SK-N-SH (cell line): ENCODE measurements at regions not wholly inside any gene's neighbourhood (a gene's known extent, or its start where the extent isn't known, plus 50 kb on each side); places are given as distances from the start of the nearest gene placed in this dataset.

Source experiments
- CTCF ChIA-PET: fragments of 300-600, 350-600 bp; formaldehyde crosslinking; extraction: SDS; loops from one replicate; lab custom pipeline; 2021; lab: Yijun Ruan, JAX
- POLR2A ChIA-PET: fragments of 350-600 bp; sonication (Branson Sonifier 250); formaldehyde crosslinking; extraction: SDS; loops from one replicate; lab custom pipeline; 2020; ENCODE audit warnings: antibody characterized with exemption, inconsistent platforms; lab: Yijun Ruan, JAX
- DNase-seq: peaks from one replicate; pipeline ENCODE4 v3.0.0; 2012
- H2AFZ ChIP-seq: fragments of 200-600 bp; sonication (generic); 2 replicates; pipeline ENCODE4 v1.8.1; 2016; ENCODE audit warnings: antibody characterized with exemption, mild to moderate bottlenecking, low read depth
- H3F3A ChIP-seq: fragments of 200-600 bp; sonication (generic); replicated peaks from 2 replicates; pipeline ENCODE3; 2016; ENCODE audit warnings: antibody characterized with exemption, mild to moderate bottlenecking; ENCODE audit not compliant: insufficient read depth
- H3K27ac ChIP-seq, 2 experiments: fragments of 200-500 bp in 1 of 2; fragments of 200-600 bp in 1 of 2; sonication (Bioruptor generic) in 1 of 2; sonication (generic), shearing (Covaris generic) in 1 of 2; 2 replicates each; pipeline versions ENCODE4 v1.5.1 to v1.6.1; 2014 to 2016; ENCODE audit warnings: low read depth in 2 of 2, inconsistent platforms in 1 of 2, low read length in 1 of 2, mild to moderate bottlenecking in 1 of 2, mixed read lengths in 1 of 2
- H3K27me3 ChIP-seq: fragments of 200-600 bp; sonication (generic), shearing (Covaris generic); 2 replicates; pipeline ENCODE4 v1.6.1; 2016; ENCODE audit warnings: mixed run types; ENCODE audit not compliant: insufficient read depth
- H3K36me3 ChIP-seq, 2 experiments: fragments of 200-500 bp in 1 of 2; fragments of 200-600 bp in 1 of 2; sonication (Bioruptor generic) in 1 of 2; sonication (generic) in 1 of 2; replicated peaks in 1 of 2; 2 replicates each; pipeline versions ENCODE3 to v1.5.1; 2014 to 2016; ENCODE audit warnings: low read length in 1 of 2, mild to moderate bottlenecking in 1 of 2; ENCODE audit not compliant: insufficient read depth in 2 of 2, control insufficient read depth in 1 of 2
- H3K4me1 ChIP-seq, 2 experiments: fragments of 200-500 bp in 1 of 2; fragments of 200-600 bp in 1 of 2; sonication (Bioruptor generic) in 1 of 2; sonication (generic), shearing (Covaris generic) in 1 of 2; 2 replicates each; pipeline versions ENCODE4 v1.5.1 to v1.6.1; 2014 to 2016; ENCODE audit warnings: low read depth in 1 of 2, low read length in 1 of 2, mixed run types in 1 of 2; ENCODE audit not compliant: insufficient read depth in 2 of 2, control insufficient read depth in 1 of 2
- H3K4me2 ChIP-seq: fragments of 200-600 bp; sonication (generic), shearing (Covaris generic); 2 replicates; pipeline ENCODE4 v1.6.1; 2017; ENCODE audit warnings: mixed run types
- H3K4me3 ChIP-seq, 2 experiments: fragments of 200-500 bp in 1 of 2; fragments of 200-600 bp in 1 of 2; sonication (Bioruptor generic) in 1 of 2; sonication (generic), shearing (Covaris generic) in 1 of 2; 2 replicates each; pipeline versions ENCODE4 v1.5.1 to v1.8.1; 2014 to 2016; ENCODE audit warnings: low read depth in 2 of 2, inconsistent platforms in 1 of 2, low read length in 1 of 2, mild to moderate bottlenecking in 1 of 2, mixed read lengths in 1 of 2, moderate library complexity in 1 of 2
- H3K79me2 ChIP-seq: fragments of 200-600 bp; sonication (generic); 2 replicates; pipeline ENCODE4 v1.8.1; 2017; ENCODE audit warnings: mild to moderate bottlenecking; ENCODE audit not compliant: insufficient read depth
- H3K9ac ChIP-seq: fragments of 200-600 bp; sonication (generic); 2 replicates; pipeline ENCODE4 v1.6.1; 2017; ENCODE audit warnings: mixed run types
- H3K9me2 ChIP-seq: fragments of 200-600 bp; sonication (generic); 2 replicates; pipeline ENCODE4 v1.6.1; 2017; ENCODE audit warnings: mixed run types
- H3K9me3 ChIP-seq: fragments of 200-600 bp; sonication (generic); 2 replicates; pipeline ENCODE4 v1.6.1; 2017; ENCODE audit warnings: mixed run types, mild to moderate bottlenecking, moderate library complexity
- H4K20me1 ChIP-seq: fragments of 200-600 bp; sonication (generic); 2 replicates; pipeline ENCODE4 v1.6.1; 2017; ENCODE audit warnings: mild to moderate bottlenecking, mixed run types; ENCODE audit not compliant: insufficient read depth
- FOSL2 ChIP-seq: IDR thresholded peaks from 2 replicates; pipeline ENCODE4 v1.4.0; 2012; ENCODE audit warnings: low read depth, mild to moderate bottlenecking, moderate library complexity, borderline replicate concordance
- GATA2 ChIP-seq: sonication (generic); formaldehyde crosslinking; IDR thresholded peaks from 2 replicates; pipeline ENCODE4 v1.5.0; 2020; ENCODE audit warnings: mild to moderate bottlenecking, missing genetic modification reagents
- NRF1 ChIP-seq: IDR thresholded peaks from 2 replicates; pipeline ENCODE4 v1.6.1; 2012; ENCODE audit warnings: low read depth, mild to moderate bottlenecking, low read length
- PBX3 ChIP-seq: IDR thresholded peaks from 2 replicates; pipeline ENCODE4; 2012
- RCOR1 ChIP-seq: fragments of 150-350 bp; IDR thresholded peaks from 2 replicates; pipeline ENCODE4 v1.6.1; 2017; ENCODE audit warnings: antibody characterized with exemption, low read length
- REST ChIP-seq: IDR thresholded peaks from 2 replicates; pipeline ENCODE4 v1.6.1; 2012; ENCODE audit warnings: mild to moderate bottlenecking, low read depth, low read length, moderate library complexity
- RFX5 ChIP-seq: IDR thresholded peaks from 2 replicates; pipeline ENCODE4 v1.6.1; 2012; ENCODE audit warnings: mild to moderate bottlenecking, improper control_type of control experiment, low read length
- SIN3A ChIP-seq: IDR thresholded peaks from 2 replicates; pipeline ENCODE4 v1.6.1; 2012; ENCODE audit warnings: low read depth, mild to moderate bottlenecking, low read length, moderate library complexity, borderline replicate concordance
- SMC3 ChIP-seq: IDR thresholded peaks from 2 replicates; pipeline ENCODE4 v1.6.1; 2012; ENCODE audit warnings: low read depth, low read length, improper control_type of control experiment
- TAF1 ChIP-seq: IDR thresholded peaks from 2 replicates; pipeline ENCODE4 v1.6.1; 2012; ENCODE audit warnings: low read depth, mild to moderate bottlenecking, low read length, moderate library complexity, borderline replicate concordance
- YY1 ChIP-seq: IDR thresholded peaks from 2 replicates; pipeline ENCODE4 v1.4.0; 2012; ENCODE audit warnings: low read depth, mild to moderate bottlenecking
- WGBS: methylation state at CpG from one replicate; pipeline ENCODE4 v1.1.6; 2017; ENCODE audit warnings: low lambda C conversion rate; 5-methylcytosine and 5-hydroxymethylcytosine counted together
- TF ChIP-seq, protein P1 (sequence below): fragments of 150-350 bp; IDR thresholded peaks from 2 replicates; pipeline ENCODE4 v1.6.1; 2017; ENCODE audit warnings: antibody characterized with exemption, low read length, low read depth, borderline replicate concordance

- TF ChIP-seq REST (no peak), NRF1 (no peak), YY1 (no peak), RFX5 (no peak), TAF1 (no peak), PBX3 (no peak), FOSL2 (no peak), GATA2 (CRISPR knock-in tag) (no peak), RCOR1 (no peak)
- Histone ChIP-seq H3K4me2 (no peak overlapping the region), H3K27ac (no peak overlapping the region), H3K27me3 (no peaks in the 10 kb centered on the region), H3F3A (no peaks in the 10 kb centered on the region), H3K9me2 (no peaks in the 10 kb centered on the region), H3K4me3 (no peak overlapping the region), H3K4me1 (no peaks in the 10 kb centered on the region), H3K36me3 (no peaks in the 10 kb centered on the region), H3K9ac (no peak overlapping the region), H3K79me2 (no peaks in the 10 kb centered on the region), H2AFZ (no peak overlapping the region), H4K20me1 (no peaks in the 10 kb centered on the region), H3K9me3 (no peaks in the 10 kb centered on the region)
- CTCF ChIA-PET, result no interaction called here
- POLR2A ChIA-PET, result no interaction called here
- no peak for DNase-seq
- 40% methylated on average over 1 of the region's 18 CpGs for WGBS
Measured at GRCh38 chr4:164068392-164068791, 573.9 kb downstream of the TMA16 start.

DNA sequence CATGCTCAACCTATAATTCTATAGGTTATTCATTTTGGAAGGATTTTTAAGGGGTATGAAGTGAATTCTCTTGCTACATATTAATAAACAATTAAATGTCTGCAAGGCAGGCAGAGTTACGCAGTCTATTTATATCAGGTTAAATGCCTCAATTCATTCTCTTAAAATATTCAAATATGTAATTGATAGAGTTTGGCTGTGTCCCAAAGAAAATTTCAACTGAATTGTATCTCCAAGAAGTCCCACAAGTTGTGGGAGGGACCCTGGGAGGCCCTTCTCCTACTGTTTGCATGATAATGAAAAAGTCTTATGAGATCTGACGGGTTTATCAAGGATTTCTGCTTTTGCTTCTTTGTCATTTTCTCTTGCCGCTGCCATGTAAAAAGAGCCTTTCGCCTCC, 576.1 kb downstream of the TMA16 start:
- Histone ChIP-seq H2AFZ (no peak overlapping the region), H3K27ac (no peak overlapping the region), H3K4me1 (no peaks in the 10 kb centered on the region), H3K27me3 (no peaks in the 10 kb centered on the region), H3K9me3 (no peaks in the 10 kb centered on the region), H3K9ac (no peak overlapping the region), H4K20me1 (no peaks in the 10 kb centered on the region), H3K4me3 (no peak overlapping the region), H3K9me2 (no peaks in the 10 kb centered on the region), H3K4me2 (no peak overlapping the region), H3K36me3 (no peaks in the 10 kb centered on the region), H3K79me2 (no peaks in the 10 kb centered on the region), H3F3A (no peaks in the 10 kb centered on the region)
- POLR2A ChIA-PET, result no interaction called here
- TF ChIP-seq, protein P1, sequence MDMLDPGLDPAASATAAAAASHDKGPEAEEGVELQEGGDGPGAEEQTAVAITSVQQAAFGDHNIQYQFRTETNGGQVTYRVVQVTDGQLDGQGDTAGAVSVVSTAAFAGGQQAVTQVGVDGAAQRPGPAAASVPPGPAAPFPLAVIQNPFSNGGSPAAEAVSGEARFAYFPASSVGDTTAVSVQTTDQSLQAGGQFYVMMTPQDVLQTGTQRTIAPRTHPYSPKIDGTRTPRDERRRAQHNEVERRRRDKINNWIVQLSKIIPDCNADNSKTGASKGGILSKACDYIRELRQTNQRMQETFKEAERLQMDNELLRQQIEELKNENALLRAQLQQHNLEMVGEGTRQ, result no peak
- no peak for TF ChIP-seq SIN3A
- TF ChIP-seq SMC3, result no peak
- WGBS, result 18% methylated on average over 4 of the region's 4 CpGs
- no peak for DNase-seq
- CTCF ChIA-PET, result no interaction called here
